ENCODE measurements at regions not wholly inside any gene's neighbourhood (a gene's known extent, or its start where the extent isn't known, plus 50 kb on each side); places are given as distances from the start of the nearest gene placed in this dataset.
"Not testable (repeated sequence)": the region's sequence is repeated elsewhere in the genome, so short reads cannot be mapped to it uniquely, and the experiment has no call there.

DNA sequence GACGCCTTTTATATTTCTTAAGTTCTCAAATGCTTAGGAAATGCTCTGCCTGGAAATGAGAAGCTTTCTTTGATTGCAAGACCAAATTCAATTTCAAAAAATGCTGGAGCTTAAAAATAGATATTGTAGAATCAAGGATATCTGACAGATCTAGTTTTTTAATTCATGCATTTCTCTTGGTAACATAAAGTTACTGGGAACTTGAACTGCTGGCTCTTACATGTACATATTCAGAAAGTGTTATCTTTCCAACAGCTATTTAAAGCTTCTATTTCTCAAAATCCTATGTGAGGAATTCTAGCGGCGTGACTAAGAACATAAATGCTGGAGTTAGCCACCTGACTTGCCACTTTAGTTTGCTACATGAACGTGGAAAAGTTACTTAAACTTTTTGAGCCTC, 109.3 kb downstream of the C3orf38 start:
- no peaks in the 10 kb centered on the region for H3K27me3 Mint-ChIP-seq
- no peak overlapping the region for H3K27ac Mint-ChIP-seq
- no peaks in the 10 kb centered on the region for H3K9me3 Mint-ChIP-seq
- no peaks in the 10 kb centered on the region for H3K36me3 Mint-ChIP-seq
- no peak for ATAC-seq
- no peaks in the 10 kb centered on the region for H3K4me1 Mint-ChIP-seq (ENCODE audit: low read depth in 2 of 2)
- H3K4me3 Mint-ChIP-seq, result no peak overlapping the region
- DNase-seq (ENCODE audit: low spot score), result no peak

GRCh38 chr3:88262527-88262926, 112.8 kb downstream of the C3orf38 start:
- ATAC-seq (no peak), DNase-seq (ENCODE audit: low spot score) (no peak)
- no peak overlapping the region for H3K4me3 Mint-ChIP-seq
- H3K4me1 Mint-ChIP-seq (ENCODE audit: low read depth in 2 of 2), result no peaks in the 10 kb centered on the region
- H3K9me3 Mint-ChIP-seq, result no peaks in the 10 kb centered on the region
- H3K36me3 Mint-ChIP-seq, result no peaks in the 10 kb centered on the region
- H3K27ac Mint-ChIP-seq, result no peak overlapping the region
- H3K27me3 Mint-ChIP-seq, result no peaks in the 10 kb centered on the region

DNA sequence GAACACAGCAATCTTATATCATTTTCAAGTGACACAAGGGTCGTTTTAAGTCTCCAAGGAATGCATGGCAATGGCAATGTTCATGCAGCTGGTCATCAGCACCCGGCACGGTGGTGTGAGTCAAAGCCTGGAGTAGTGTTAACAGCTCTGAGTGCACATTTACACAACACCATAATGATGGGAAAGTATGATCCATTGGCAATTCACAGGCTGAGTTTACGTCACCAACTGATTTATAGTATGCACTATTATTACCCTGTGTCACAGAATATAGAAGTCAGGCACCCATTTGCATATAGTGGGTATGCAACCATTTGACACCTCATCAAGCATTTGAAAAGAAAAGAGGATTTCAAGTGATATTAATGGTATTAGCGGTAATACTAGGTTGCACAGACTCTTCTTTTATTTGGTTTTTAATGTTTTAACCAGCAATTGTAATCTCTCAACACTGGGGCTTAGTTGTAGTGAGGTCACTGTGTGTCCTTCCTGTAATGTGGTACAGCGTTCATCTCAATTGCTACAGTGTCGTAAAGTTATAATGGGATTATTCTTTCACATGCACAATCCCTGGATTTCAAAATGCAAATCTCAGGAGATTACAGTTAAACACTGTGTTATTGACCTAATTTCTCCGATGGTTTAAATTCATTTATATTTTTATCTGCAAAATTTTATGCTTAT, 113.8 kb downstream of the C3orf38 start:
- ATAC-seq, result no peak
- H3K27me3 Mint-ChIP-seq, result no peaks in the 10 kb centered on the region
- no peaks in the 10 kb centered on the region for H3K36me3 Mint-ChIP-seq
- H3K4me3 Mint-ChIP-seq, result no peak overlapping the region
- H3K4me1 Mint-ChIP-seq (ENCODE audit: low read depth in 2 of 2), result no peaks in the 10 kb centered on the region
- no peak for DNase-seq (ENCODE audit: low spot score)
- no peak overlapping the region for H3K27ac Mint-ChIP-seq
- no peaks in the 10 kb centered on the region for H3K9me3 Mint-ChIP-seq

DNA sequence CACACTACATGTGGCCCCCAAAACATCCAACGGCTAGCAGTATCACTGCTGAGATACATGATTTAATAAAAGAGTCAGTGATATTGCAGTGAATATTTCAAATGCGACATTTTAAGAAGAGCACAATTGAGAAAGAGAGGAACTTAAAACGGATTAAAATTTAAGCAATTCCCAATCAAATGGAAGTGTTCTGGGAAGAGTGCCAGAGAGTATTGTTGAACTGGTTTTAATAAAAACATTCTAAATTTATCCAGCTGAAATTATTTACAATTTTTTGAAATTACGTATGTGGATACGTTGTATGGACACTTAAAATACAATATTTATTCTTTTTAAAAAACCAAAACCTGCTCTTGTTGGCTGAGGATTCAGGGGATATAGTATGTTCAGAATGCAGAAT, 117.7 kb downstream of the C3orf38 start:
- Mint-ChIP-seq H3K27me3 (no peaks in the 10 kb centered on the region), H3K9me3 (no peaks in the 10 kb centered on the region), H3K36me3 (no peaks in the 10 kb centered on the region), H3K27ac (no peak overlapping the region), H3K4me3 (no peak overlapping the region), H3K4me1 (ENCODE audit: low read depth in 2 of 2) (no peaks in the 10 kb centered on the region)
- DNase-seq (ENCODE audit: low spot score) (no peak), ATAC-seq (no peak)

DNA sequence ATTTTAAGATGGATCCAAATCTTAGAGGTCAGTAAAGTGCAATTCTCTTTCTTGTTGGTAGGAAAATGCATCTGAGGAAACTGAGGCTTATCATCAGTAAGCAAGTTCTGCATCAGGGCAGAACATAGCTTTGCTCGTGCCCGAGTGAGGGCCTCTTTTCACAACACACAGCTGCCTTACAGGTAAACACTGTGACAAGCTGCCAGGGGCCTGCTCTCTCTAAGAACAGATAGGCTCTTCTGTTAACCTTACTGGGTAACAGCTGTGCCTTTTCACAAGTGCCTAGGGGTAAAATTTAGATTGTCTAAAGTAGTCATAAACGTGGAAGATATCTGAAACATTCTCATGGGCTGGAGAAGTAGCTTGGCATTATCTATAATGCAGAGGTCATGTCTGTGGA, 118.1 kb downstream of the C3orf38 start:
- Mint-ChIP-seq H3K27ac (no peak overlapping the region), H3K4me1 (ENCODE audit: low read depth in 2 of 2) (no peaks in the 10 kb centered on the region), H3K9me3 (no peaks in the 10 kb centered on the region), H3K36me3 (no peaks in the 10 kb centered on the region), H3K4me3 (no peak overlapping the region), H3K27me3 (no peaks in the 10 kb centered on the region)
- DNase-seq (ENCODE audit: low spot score) (no peak), ATAC-seq (no peak)

DNA sequence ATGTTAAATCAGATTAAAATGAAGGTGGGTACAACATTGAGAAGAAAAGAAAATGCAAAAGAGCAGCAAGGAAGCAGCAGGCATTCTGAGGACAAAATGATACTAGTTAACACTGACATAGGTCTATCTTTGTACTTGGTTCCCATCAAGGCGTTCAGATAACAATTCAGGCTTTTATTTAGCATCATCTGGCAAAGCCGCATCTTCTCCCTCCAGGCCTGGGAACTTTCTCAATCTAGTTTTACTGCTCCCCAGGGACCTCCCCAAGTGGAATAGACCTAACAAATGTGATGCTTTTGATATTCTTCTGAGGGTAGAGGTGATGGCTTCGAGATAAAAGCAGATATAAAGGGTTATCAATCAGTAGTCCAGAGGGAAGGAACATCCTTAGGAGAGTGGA, 130.6 kb downstream of the C3orf38 start:
- ATAC-seq (no peak), DNase-seq (ENCODE audit: low spot score) (no peak)
- H3K4me1 Mint-ChIP-seq (ENCODE audit: low read depth in 2 of 2), result no peaks in the 10 kb centered on the region
- H3K4me3 Mint-ChIP-seq, result no peak overlapping the region
- H3K27me3 Mint-ChIP-seq, result no peaks in the 10 kb centered on the region
- no peak overlapping the region for H3K27ac Mint-ChIP-seq
- H3K9me3 Mint-ChIP-seq, result peaks cover 11% of the 10 kb centered on the region
- no peaks in the 10 kb centered on the region for H3K36me3 Mint-ChIP-seq

GRCh38 chr3:88282528-88283241, 132.9 kb downstream of the C3orf38 start:
- Mint-ChIP-seq H3K4me3 (no peak overlapping the region), H3K36me3 (no peaks in the 10 kb centered on the region), H3K9me3 (peaks cover 10% of the 10 kb centered on the region)

GRCh38 chr3:88283242-88283592, 133.5 kb downstream of the C3orf38 start:
- no peaks in the 10 kb centered on the region for H3K27me3 Mint-ChIP-seq
- no peak for DNase-seq (ENCODE audit: low spot score)
- ATAC-seq, result no peak
- no peaks in the 10 kb centered on the region for H3K36me3 Mint-ChIP-seq
- H3K4me3 Mint-ChIP-seq, result no peak overlapping the region
- H3K4me1 Mint-ChIP-seq (ENCODE audit: low read depth in 2 of 2), result no peaks in the 10 kb centered on the region
- peaks cover 9% of the 10 kb centered on the region for H3K9me3 Mint-ChIP-seq
- no peak overlapping the region for H3K27ac Mint-ChIP-seq

More at GRCh38 chr3:88282528-88283241, 132.9 kb downstream of the C3orf38 start:
- Mint-ChIP-seq H3K27ac (no peak overlapping the region), H3K27me3 (no peaks in the 10 kb centered on the region), H3K4me1 (ENCODE audit: low read depth in 2 of 2) (no peaks in the 10 kb centered on the region)
- DNase-seq (ENCODE audit: low spot score), result no peak
- ATAC-seq, result no peak

GRCh38 chr3:88291486-88291885, 141.7 kb downstream of the C3orf38 start:
- Mint-ChIP-seq H3K36me3 (no peaks in the 10 kb centered on the region), H3K4me3 (no peak overlapping the region), H3K4me1 (ENCODE audit: low read depth in 2 of 2) (no peaks in the 10 kb centered on the region), H3K9me3 (peaks cover 20% of the 10 kb centered on the region), H3K27me3 (no peaks in the 10 kb centered on the region), H3K27ac (no peak overlapping the region)
- DNase-seq (ENCODE audit: low spot score), result no peak
- no peak for ATAC-seq

DNA sequence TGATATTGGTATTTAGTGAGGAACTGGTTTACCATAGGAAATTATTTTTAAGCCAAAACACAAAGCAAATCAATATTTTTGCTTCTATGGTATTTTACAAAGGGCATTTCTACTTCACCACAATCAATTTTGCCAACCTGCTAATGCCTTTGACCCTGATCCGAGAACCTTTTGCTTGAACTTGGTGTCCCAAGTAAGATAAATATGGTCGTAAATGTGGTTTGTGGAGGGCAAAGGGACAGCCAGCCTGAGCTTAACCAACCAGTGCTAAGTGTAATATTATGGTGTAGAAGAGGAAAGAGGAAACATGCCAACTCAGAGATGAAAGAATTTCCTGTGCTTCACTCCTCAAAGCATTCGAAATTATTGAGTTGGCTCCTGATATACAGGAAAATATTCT, 148.4 kb downstream of the C3orf38 start:
- no peak for ATAC-seq
- H3K36me3 Mint-ChIP-seq, result no peaks in the 10 kb centered on the region
- peaks cover 16% of the 10 kb centered on the region for H3K9me3 Mint-ChIP-seq
- no peak overlapping the region for H3K27ac Mint-ChIP-seq
- H3K4me3 Mint-ChIP-seq, result no peak overlapping the region
- no peaks in the 10 kb centered on the region for H3K4me1 Mint-ChIP-seq (ENCODE audit: low read depth in 2 of 2)
- H3K27me3 Mint-ChIP-seq, result no peaks in the 10 kb centered on the region
- DNase-seq (ENCODE audit: low spot score), result no peak

- H3K36me3 Mint-ChIP-seq, result no peaks in the 10 kb centered on the region
- H3K4me1 Mint-ChIP-seq (ENCODE audit: low read depth in 2 of 2), result no peaks in the 10 kb centered on the region
- DNase-seq (ENCODE audit: low spot score) (no peak), ATAC-seq (no peak)
- no peaks in the 10 kb centered on the region for H3K27me3 Mint-ChIP-seq
- no peak overlapping the region for H3K27ac Mint-ChIP-seq
- no peak overlapping the region for H3K4me3 Mint-ChIP-seq
- H3K9me3 Mint-ChIP-seq, result peaks cover 5% of the 10 kb centered on the region
Measured at GRCh38 chr3:88301273-88301995, 151.7 kb downstream of the C3orf38 start.

DNA sequence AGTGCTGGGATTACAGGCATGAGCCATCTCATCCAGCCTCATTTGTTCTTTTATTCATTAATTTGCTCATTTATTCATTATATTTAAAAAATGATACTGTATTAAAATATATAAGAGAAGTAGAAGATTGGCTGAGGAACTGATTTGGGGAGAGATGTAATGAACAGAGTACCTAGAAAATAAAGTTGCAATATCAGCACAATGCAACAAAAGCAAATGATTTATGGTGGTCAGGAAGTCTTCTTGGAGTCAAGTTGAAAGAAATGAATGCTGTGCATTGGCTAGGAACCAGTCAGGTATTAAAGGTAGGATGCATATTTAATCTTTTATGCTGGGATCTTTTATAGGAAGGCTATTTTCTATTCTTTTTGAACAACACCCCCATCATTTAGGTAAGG, 152.2 kb downstream of the C3orf38 start:
- Mint-ChIP-seq H3K4me1 (ENCODE audit: low read depth in 2 of 2) (no peaks in the 10 kb centered on the region), H3K27me3 (no peaks in the 10 kb centered on the region), H3K4me3 (no peak overlapping the region), H3K36me3 (no peaks in the 10 kb centered on the region), H3K27ac (no peak overlapping the region), H3K9me3 (peaks cover 5% of the 10 kb centered on the region)
- ATAC-seq (no peak), DNase-seq (ENCODE audit: low spot score) (no peak)

- ATAC-seq; H3K9me3 Mint-ChIP-seq; H3K27me3 Mint-ChIP-seq; H3K27ac Mint-ChIP-seq; H3K4me1 Mint-ChIP-seq (ENCODE audit: low read depth in 2 of 2); H3K36me3 Mint-ChIP-seq; DNase-seq (ENCODE audit: low spot score); H3K4me3 Mint-ChIP-seq: not testable (repeated sequence)
Measured at GRCh38 chr3:88303331-88303904, 153.7 kb downstream of the C3orf38 start.

DNA sequence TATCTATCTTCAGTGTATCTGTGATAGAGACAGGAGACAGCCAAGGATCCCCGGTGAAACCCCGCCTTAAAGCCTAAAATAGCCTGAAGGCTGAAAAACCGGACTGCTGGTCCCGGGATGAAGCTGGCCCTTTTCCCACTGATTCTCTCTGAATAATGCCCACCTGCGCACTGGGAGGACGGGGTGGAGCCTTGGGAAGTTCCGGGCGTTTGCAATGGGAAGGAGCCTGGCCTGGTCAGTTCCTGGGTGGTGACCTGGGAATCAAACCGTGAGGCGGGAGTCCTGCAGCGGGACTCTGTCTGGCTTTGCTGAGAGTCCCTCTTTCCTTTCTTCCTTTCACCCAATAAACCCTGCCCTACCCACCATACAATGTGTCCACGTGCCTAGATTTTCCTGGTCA, 157.9 kb downstream of the C3orf38 start:
- H3K36me3 Mint-ChIP-seq, result no peaks in the 10 kb centered on the region
- no peak overlapping the region for H3K4me3 Mint-ChIP-seq
- ATAC-seq, result no peak
- no peak overlapping the region for H3K27ac Mint-ChIP-seq
- DNase-seq (ENCODE audit: low spot score), result no peak
- H3K4me1 Mint-ChIP-seq (ENCODE audit: low read depth in 2 of 2), result no peaks in the 10 kb centered on the region
- H3K27me3 Mint-ChIP-seq, result no peaks in the 10 kb centered on the region
- peaks cover 5% of the 10 kb centered on the region for H3K9me3 Mint-ChIP-seq
